ENCODE measurements at regions not wholly inside any gene's neighbourhood (a gene's known extent, or its start where the extent isn't known, plus 50 kb on each side); places are given as distances from the start of the nearest gene placed in this dataset.
"Not testable (repeated sequence)": the region's sequence is repeated elsewhere in the genome, so short reads cannot be mapped to it uniquely, and the experiment has no call there.

- Histone ChIP-seq H3K4me2 (no peak overlapping the region), H3K36me3 (no peaks in the 10 kb centered on the region), H4K20me1 (no peaks in the 10 kb centered on the region), H3K4me3 (no peak overlapping the region), H3K9me3 (peaks cover 7% of the 10 kb centered on the region), H3K27me3 (no peaks in the 10 kb centered on the region), H3K4me1 (no peaks in the 10 kb centered on the region), H3K9ac (no peak overlapping the region), H3K27ac (no peak overlapping the region)
- no peak for TF ChIP-seq Cebpa-rat (IDR thresholded peaks at IDR 0.05)
Measured at GRCh38 chr3:56960234-56960917, 100.1 kb upstream of the SPATA12 start.

DNA sequence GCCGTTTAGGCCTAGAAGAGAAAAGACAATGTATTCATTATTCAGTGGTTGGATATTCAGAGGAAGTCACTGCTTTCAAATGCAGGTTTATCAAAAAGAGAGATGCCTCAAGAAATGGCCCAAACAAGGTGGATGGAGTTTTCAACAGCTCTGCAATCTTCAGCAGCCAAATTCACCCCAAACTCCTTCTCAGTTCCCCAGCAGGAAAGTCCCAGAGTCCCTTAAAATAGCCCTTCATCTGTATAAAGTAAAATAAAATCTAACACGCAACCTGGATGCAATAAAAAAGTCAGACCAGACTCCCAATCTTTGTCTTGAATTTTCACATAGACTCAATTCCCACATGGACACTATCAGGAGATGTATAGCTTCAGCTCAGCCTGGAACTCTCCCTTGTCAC is 101.6 kb upstream of the SPATA12 start:
- H3K27me3 ChIP-seq = no peaks in the 10 kb centered on the region
- H3K27ac ChIP-seq = no peak overlapping the region
- H3K36me3 ChIP-seq = no peaks in the 10 kb centered on the region
- H3K9me3 ChIP-seq = no peaks in the 10 kb centered on the region
- H3K4me2 ChIP-seq = no peak overlapping the region
- H4K20me1 ChIP-seq = no peaks in the 10 kb centered on the region
- H3K9ac ChIP-seq = no peak overlapping the region
- no peak overlapping the region for H3K4me3 ChIP-seq
- no peak for TF ChIP-seq Cebpa-rat (IDR thresholded peaks at IDR 0.05)
- no peaks in the 10 kb centered on the region for H3K4me1 ChIP-seq

- no peak overlapping the region for H3K4me2 ChIP-seq
- no peaks in the 10 kb centered on the region for H3K27me3 ChIP-seq
- H3K9ac ChIP-seq = no peak overlapping the region
- no peak for TF ChIP-seq Cebpa-rat (IDR thresholded peaks at IDR 0.05)
- H3K36me3 ChIP-seq = no peaks in the 10 kb centered on the region
- no peaks in the 10 kb centered on the region for H3K9me3 ChIP-seq
- no peaks in the 10 kb centered on the region for H4K20me1 ChIP-seq
- no peak overlapping the region for H3K4me3 ChIP-seq
- no peaks in the 10 kb centered on the region for H3K4me1 ChIP-seq
- no peak overlapping the region for H3K27ac ChIP-seq
Measured at GRCh38 chr3:56957522-56957921, 102.9 kb upstream of the SPATA12 start.

DNA sequence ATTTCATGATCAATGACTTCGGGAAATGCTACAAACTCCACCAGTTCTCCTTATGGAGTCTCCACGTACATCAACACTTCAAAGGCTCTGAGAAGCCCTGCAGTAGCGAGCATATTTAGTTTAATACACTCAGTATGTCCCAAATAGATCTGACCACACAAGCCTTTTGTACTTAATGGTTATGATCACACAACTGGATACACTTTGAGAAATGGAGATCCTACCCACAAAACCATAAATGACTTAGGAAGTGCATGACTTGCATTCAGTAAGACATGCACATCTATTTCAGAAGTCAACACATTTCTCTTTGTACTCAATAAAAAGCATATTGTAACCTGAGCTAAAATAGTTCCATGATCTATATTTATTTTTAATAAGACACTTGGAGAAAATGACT is 103.6 kb upstream of the SPATA12 start:
- Histone ChIP-seq H3K27ac (no peak overlapping the region), H4K20me1 (no peaks in the 10 kb centered on the region), H3K4me1 (no peaks in the 10 kb centered on the region), H3K36me3 (no peaks in the 10 kb centered on the region), H3K4me2 (no peak overlapping the region), H3K27me3 (no peaks in the 10 kb centered on the region), H3K9ac (no peak overlapping the region), H3K4me3 (no peak overlapping the region), H3K9me3 (no peaks in the 10 kb centered on the region)
- TF ChIP-seq Cebpa-rat (IDR thresholded peaks at IDR 0.05) = no peak

DNA sequence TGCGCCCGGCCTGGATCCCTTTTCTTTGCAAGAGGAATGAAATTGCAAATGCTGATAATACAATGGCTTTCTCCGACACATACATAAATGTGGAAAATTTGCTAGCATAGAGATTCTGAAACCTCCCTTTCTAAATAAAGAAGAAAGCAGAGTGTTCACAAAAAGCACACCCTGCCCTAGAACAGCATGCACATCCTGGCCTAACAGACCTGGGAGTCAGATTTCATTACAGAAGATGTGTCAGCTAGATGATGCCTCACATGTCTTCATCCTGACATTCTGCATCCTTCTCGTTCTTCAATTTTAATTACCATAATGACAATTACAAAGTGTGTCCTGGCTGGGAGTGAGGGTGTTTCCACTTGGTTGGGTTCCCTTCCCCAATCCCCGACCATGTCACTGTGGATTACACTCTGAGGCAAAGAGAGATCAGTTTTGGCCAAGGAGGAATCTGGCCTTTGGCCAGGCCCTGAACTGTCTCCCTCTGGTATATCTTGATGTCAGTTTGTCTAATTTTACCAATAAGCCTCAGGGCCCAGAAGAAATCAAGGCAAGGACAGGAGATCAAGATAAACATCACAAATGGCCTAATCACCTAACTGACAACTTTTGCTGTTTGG is 104.9 kb upstream of the SPATA12 start:
- Histone ChIP-seq H3K9ac (no peak overlapping the region), H3K9me3 (no peaks in the 10 kb centered on the region), H3K4me2 (no peak overlapping the region), H3K36me3 (no peaks in the 10 kb centered on the region), H3K27me3 (no peaks in the 10 kb centered on the region), H4K20me1 (no peaks in the 10 kb centered on the region), H3K4me3 (no peak overlapping the region), H3K4me1 (no peaks in the 10 kb centered on the region), H3K27ac (no peak overlapping the region)
- TF ChIP-seq Cebpa-rat (IDR thresholded peaks at IDR 0.05) = no peak

DNA sequence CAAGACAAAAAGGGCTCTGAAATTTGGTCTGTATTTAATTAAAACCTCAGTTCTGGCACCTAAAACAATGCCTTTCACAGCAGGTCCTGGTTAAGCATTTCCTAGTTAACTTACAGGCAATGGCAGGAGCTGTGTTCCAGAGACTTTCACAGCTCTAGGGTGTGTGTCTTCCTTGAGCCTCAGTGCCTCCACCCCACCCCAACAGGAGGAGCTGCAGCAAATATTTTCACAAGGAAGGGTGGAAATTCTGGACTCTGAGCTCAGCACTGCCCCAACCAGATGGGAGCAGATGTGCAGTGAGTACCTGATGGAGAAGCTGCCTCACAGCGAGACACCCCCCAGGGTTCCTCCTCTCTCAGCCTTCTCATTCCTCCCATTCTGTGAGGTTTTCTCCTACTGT is 106.3 kb upstream of the SPATA12 start:
- no peaks in the 10 kb centered on the region for H3K9me3 ChIP-seq
- no peak overlapping the region for H3K4me3 ChIP-seq
- H3K9ac ChIP-seq = no peak overlapping the region
- no peak overlapping the region for H3K27ac ChIP-seq
- no peaks in the 10 kb centered on the region for H4K20me1 ChIP-seq
- H3K36me3 ChIP-seq = no peaks in the 10 kb centered on the region
- TF ChIP-seq Cebpa-rat (IDR thresholded peaks at IDR 0.05) = no peak
- H3K4me2 ChIP-seq = no peak overlapping the region
- no peaks in the 10 kb centered on the region for H3K4me1 ChIP-seq
- H3K27me3 ChIP-seq = no peaks in the 10 kb centered on the region

DNA sequence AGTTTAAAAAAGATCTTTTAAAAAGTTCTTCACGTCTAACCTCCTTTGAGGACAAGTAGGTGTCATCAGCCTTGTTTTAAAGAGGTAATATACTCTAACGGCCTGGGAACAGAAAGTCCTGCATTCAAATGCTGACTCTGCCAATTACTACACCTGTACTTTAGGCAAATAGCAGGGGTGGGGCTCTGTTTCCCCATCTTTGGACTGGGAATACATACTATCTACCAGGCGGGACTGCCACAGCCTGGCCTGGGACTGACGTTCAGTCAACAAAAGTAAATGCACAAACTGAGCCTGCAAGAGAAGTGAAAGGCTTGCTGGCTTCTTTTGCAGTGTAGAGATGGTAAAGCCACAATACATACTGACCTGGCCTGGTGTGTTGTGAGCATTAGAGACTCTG is 107.6 kb upstream of the SPATA12 start:
- H3K36me3 ChIP-seq = no peaks in the 10 kb centered on the region
- no peak overlapping the region for H3K4me3 ChIP-seq
- no peak overlapping the region for H3K9ac ChIP-seq
- H3K9me3 ChIP-seq = no peaks in the 10 kb centered on the region
- H3K4me2 ChIP-seq = no peak overlapping the region
- H4K20me1 ChIP-seq = no peaks in the 10 kb centered on the region
- no peak overlapping the region for H3K27ac ChIP-seq
- TF ChIP-seq Cebpa-rat (IDR thresholded peaks at IDR 0.05) = no peak
- H3K4me1 ChIP-seq = no peaks in the 10 kb centered on the region
- no peaks in the 10 kb centered on the region for H3K27me3 ChIP-seq

- TF ChIP-seq Cebpa-rat (IDR thresholded peaks at IDR 0.05) = no peak
- H3K4me2 ChIP-seq = no peak overlapping the region
- H4K20me1 ChIP-seq = no peaks in the 10 kb centered on the region
- H3K27me3 ChIP-seq = no peaks in the 10 kb centered on the region
- no peaks in the 10 kb centered on the region for H3K36me3 ChIP-seq
- no peak overlapping the region for H3K9ac ChIP-seq
- no peaks in the 10 kb centered on the region for H3K9me3 ChIP-seq
- H3K27ac ChIP-seq = no peak overlapping the region
- no peak overlapping the region for H3K4me3 ChIP-seq
- no peaks in the 10 kb centered on the region for H3K4me1 ChIP-seq
Measured at GRCh38 chr3:56952061-56952460, 108.4 kb upstream of the SPATA12 start.

- H3K36me3 ChIP-seq = no peaks in the 10 kb centered on the region
- no peaks in the 10 kb centered on the region for H3K27me3 ChIP-seq
- H4K20me1 ChIP-seq = no peaks in the 10 kb centered on the region
- H3K9me3 ChIP-seq = no peaks in the 10 kb centered on the region
- H3K9ac ChIP-seq = no peak overlapping the region
- H3K4me3 ChIP-seq = no peak overlapping the region
- TF ChIP-seq Cebpa-rat (IDR thresholded peaks at IDR 0.05) = no peak
- no peak overlapping the region for H3K27ac ChIP-seq
- no peak overlapping the region for H3K4me2 ChIP-seq
- no peaks in the 10 kb centered on the region for H3K4me1 ChIP-seq
Measured at GRCh38 chr3:56951366-56951765, 109.1 kb upstream of the SPATA12 start.

GRCh38 chr3:56945378-56945777 is 115.1 kb upstream of the SPATA12 start:
- not testable (repeated sequence) for H3K27me3 ChIP-seq, H4K20me1 ChIP-seq, H3K36me3 ChIP-seq, H3K4me3 ChIP-seq, H3K27ac ChIP-seq, H3K4me2 ChIP-seq, H3K9ac ChIP-seq
- peaks cover 19% of the 10 kb centered on the region for H3K4me1 ChIP-seq
- peaks cover 23% of the 10 kb centered on the region for H3K9me3 ChIP-seq
